Hepatocyte (in vitro differentiated cells): ENCODE measurements at regions not wholly inside any gene's neighbourhood (a gene's known extent, or its start where the extent isn't known, plus 50 kb on each side); places are given as distances from the start of the nearest gene placed in this dataset.

Experiments
- CTCF ChIP-seq: fragments of 200-600 bp; sonication (generic); IDR thresholded peaks from 2 replicates; pipeline ENCODE4 v1.5.1; 2016; ENCODE audit warnings: antibody characterized with exemption, mild to moderate bottlenecking; ENCODE audit not compliant: poor library complexity
- EZH2 ChIP-seq: fragments of 200-600 bp; sonication (generic); IDR thresholded peaks from 2 replicates; pipeline ENCODE4 v1.6.1; 2016; ENCODE audit warnings: antibody characterized with exemption, mild to moderate bottlenecking, borderline replicate concordance
- EZH2phosphoT487 ChIP-seq: fragments of 200-600 bp; sonication (generic); IDR thresholded peaks from one replicate; pipeline ENCODE4 v1.6.1; 2018; ENCODE audit warnings: antibody characterized with exemption, mild to moderate bottlenecking, low read depth, moderate library complexity; ENCODE audit not compliant: unreplicated experiment, severe bottlenecking

- TF ChIP-seq CTCF (no peak), EZH2 (no peak), EZH2phosphoT487 (no peak)
Measured at GRCh38 chr5:17406423-17406838, 91.6 kb upstream of the TAF11L2 start.
